SU-DHL-6 (cell line): ENCODE measurements at regions not wholly inside any gene's neighbourhood (a gene's known extent, or its start where the extent isn't known, plus 50 kb on each side); places are given as distances from the start of the nearest gene placed in this dataset.

ENCODE experiments used
- CTCF ChIP-seq: fragments of 200-600 bp; sonication (generic); IDR thresholded peaks from one replicate; pipeline ENCODE4 v1.5.1; 2017; ENCODE audit warnings: antibody characterized with exemption, mild to moderate bottlenecking, low read length, moderate library complexity; ENCODE audit not compliant: insufficient read depth, poor library complexity, severe bottlenecking
- EZH2phosphoT487 ChIP-seq: fragments of 200-600 bp; sonication (generic), shearing (Covaris generic); conservative IDR thresholded peaks from 2 replicates; pipeline ENCODE4 v1.6.1; 2018; ENCODE audit warnings: mild to moderate bottlenecking, antibody characterized with exemption, low read length, moderate library complexity, mixed read lengths

- TF ChIP-seq CTCF (no peak), EZH2phosphoT487 (no peak)
Observed at GRCh38 chr1:244347942-244348341, 103.8 kb downstream of the ADSS2 start.
